ENCODE measurements at regions not wholly inside any gene's neighbourhood (a gene's known extent, or its start where the extent isn't known, plus 50 kb on each side); places are given as distances from the start of the nearest gene placed in this dataset.

DNA sequence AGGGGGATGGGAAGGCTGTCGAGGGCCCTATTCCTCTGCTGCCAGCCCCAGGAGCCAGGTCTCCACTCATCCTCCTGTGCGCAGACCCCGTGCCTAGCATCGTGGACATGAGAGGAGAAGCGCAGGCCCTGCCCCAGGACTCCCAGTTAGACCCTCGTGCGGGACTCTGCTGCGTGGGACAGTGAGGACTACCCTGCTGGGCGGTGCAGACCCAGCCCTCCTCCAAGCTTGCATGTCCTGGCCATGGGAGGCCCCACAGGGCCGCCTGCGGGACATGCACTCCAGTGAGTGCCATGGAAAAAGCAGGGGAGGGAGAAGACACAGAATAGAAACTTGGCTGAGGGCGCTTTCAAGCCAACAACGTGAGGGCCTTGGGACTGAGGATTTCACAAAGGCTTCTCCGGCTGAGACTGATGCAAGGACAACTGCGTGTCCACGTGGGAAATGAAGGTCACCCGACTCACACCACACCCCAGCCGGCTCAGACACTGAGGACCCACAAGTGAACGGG lies 62.6 kb upstream of the IQSEC1 start:
- no peak for ATAC-seq

DNA sequence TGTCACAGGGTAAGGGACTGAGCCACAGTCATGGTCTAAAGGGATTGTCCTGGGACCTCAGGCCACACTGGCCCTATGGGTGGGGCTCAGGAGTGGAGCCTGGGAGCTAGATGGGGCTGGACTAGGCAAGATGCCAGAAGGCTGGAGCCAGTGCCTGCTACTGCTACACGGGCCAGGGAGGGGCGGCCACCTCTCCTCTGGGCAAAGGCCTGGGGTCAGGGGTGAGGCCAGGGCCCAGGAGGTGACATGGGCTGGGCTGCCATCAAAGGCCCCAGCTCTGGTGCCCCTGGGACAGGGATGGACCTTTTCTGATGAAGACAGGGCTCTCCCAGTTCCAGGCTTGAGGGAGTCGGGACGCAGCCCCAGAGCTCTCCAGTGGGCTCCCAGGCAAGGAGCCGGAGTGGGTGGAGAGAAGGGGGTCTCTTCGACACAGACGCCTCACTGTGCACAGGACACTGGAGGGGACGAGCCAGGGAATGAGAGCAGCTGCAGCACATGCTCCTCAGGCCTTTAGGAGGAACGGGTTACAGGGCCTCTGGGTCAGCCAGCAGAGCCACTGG lies 62.1 kb upstream of the IQSEC1 start:
- no peak for ATAC-seq
- 80% methylated on average over 1 of the region's 9 CpGs; no CpG with 5 or more reads in 1 of the 2 donors for WGBS, 2 donors (ENCODE audit: low coverage in 1 of 2)
- Histone ChIP-seq H3K4me3 (no peak overlapping the region), H3K36me3 (no peaks in the 10 kb centered on the region), H3K27ac (no peak overlapping the region), H3K4me1 (no peaks in the 10 kb centered on the region), H3K27me3 (peaks cover 45% of the 10 kb centered on the region), H3K9me3 (no peaks in the 10 kb centered on the region)
- TF ChIP-seq, protein P1, sequence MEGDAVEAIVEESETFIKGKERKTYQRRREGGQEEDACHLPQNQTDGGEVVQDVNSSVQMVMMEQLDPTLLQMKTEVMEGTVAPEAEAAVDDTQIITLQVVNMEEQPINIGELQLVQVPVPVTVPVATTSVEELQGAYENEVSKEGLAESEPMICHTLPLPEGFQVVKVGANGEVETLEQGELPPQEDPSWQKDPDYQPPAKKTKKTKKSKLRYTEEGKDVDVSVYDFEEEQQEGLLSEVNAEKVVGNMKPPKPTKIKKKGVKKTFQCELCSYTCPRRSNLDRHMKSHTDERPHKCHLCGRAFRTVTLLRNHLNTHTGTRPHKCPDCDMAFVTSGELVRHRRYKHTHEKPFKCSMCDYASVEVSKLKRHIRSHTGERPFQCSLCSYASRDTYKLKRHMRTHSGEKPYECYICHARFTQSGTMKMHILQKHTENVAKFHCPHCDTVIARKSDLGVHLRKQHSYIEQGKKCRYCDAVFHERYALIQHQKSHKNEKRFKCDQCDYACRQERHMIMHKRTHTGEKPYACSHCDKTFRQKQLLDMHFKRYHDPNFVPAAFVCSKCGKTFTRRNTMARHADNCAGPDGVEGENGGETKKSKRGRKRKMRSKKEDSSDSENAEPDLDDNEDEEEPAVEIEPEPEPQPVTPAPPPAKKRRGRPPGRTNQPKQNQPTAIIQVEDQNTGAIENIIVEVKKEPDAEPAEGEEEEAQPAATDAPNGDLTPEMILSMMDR (IDR thresholded peaks at IDR 0.05), result no peak
- TF ChIP-seq EP300 (IDR thresholded peaks at IDR 0.05) (no peak), POLR2AphosphoS5 (IDR thresholded peaks at IDR 0.05) (no peak), POLR2A (IDR thresholded peaks at IDR 0.05) (no peak)

More for the DNA sequence above, 62.6 kb upstream of the IQSEC1 start:
- Histone ChIP-seq H3K4me1 (no peaks in the 10 kb centered on the region), H3K27me3 (peaks cover 50% of the 10 kb centered on the region), H3K9me3 (no peaks in the 10 kb centered on the region), H3K27ac (no peak overlapping the region), H3K36me3 (no peaks in the 10 kb centered on the region), H3K4me3 (no peak overlapping the region)
- WGBS, 2 donors (ENCODE audit: low coverage in 1 of 2), result 64 to 66% methylated on average over 4 to 5 of the region's 19 CpGs
- no peak for TF ChIP-seq EP300 (IDR thresholded peaks at IDR 0.05)
- no peak for TF ChIP-seq POLR2A (IDR thresholded peaks at IDR 0.05)
- TF ChIP-seq, protein P1 (IDR thresholded peaks at IDR 0.05), result no peak
- TF ChIP-seq POLR2AphosphoS5 (IDR thresholded peaks at IDR 0.05), result no peak

DNA sequence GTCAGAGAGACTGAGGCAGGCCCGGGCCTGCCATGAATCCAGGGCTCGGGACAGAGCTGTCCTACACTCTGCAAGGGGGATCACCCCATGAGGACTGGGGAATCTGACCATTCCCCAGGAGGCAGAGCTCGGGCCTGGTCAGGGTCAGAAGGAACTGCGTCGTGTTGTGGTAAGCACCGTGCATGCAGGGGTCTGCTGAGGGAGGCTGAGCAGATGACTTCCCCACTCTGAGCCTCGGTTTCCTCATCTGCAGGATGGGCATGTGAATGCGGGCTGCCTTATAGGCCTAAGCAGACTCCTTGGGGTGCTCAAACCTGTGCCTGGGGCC lies 61.6 kb upstream of the IQSEC1 start:
- no CpG with 5 or more reads among the region's 8 CpGs for WGBS, 2 donors (ENCODE audit: low coverage in 1 of 2)
- Histone ChIP-seq H3K27ac (no peak overlapping the region), H3K9me3 (no peaks in the 10 kb centered on the region), H3K27me3 (peaks cover 45% of the 10 kb centered on the region), H3K4me1 (no peaks in the 10 kb centered on the region), H3K36me3 (no peaks in the 10 kb centered on the region), H3K4me3 (no peak overlapping the region)
- ATAC-seq, result no peak
- TF ChIP-seq POLR2A (IDR thresholded peaks at IDR 0.05) (no peak), EP300 (IDR thresholded peaks at IDR 0.05) (no peak), POLR2AphosphoS5 (IDR thresholded peaks at IDR 0.05) (no peak)
- TF ChIP-seq, protein P1 (IDR thresholded peaks at IDR 0.05), result no peak

DNA sequence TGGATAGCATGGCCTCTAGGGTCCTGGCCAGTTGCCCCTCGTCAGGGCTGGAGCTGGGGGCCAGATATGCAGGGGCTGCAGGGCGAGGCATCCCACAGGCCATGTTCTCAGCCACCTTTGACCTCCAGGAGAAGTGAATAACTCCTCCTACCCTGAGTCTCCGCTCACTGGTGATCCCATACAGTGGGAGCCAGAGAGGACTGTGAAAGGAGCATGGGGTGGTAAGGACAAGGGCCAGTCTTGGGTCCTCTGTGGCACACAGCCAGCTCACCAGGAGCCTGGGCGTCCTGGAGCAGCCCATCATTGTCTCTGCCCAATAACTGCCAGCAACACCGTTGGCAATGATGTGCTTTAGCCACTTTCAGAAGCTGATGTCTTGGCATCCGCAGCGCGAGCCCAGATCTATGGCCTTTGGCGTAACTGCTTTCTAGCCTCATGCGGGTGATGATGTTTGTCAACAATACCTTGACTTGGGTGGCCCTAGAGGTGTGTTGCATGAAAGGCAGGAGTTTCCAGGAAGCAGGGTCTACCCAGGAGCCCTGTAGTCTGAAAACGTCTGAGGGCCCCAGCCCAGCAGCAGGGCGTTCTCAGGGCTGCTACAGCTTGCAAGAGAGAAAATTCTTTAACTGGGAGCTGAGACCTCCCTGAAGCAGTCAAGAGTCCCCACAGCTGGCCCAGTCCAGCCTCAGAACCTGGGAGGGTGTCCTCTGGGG lies 61.1 kb upstream of the IQSEC1 start:
- no peaks in the 10 kb centered on the region for H3K9me3 ChIP-seq
- H3K27ac ChIP-seq, result no peak overlapping the region
- 76 to 80% methylated on average over 2 of the region's 12 CpGs for WGBS, 2 donors (ENCODE audit: low coverage in 1 of 2)
- no peaks in the 10 kb centered on the region for H3K4me1 ChIP-seq
- no peak for ATAC-seq
- peaks cover 45% of the 10 kb centered on the region for H3K27me3 ChIP-seq
- H3K36me3 ChIP-seq, result no peaks in the 10 kb centered on the region
- H3K4me3 ChIP-seq, result no peak overlapping the region
- TF ChIP-seq POLR2AphosphoS5 (IDR thresholded peaks at IDR 0.05) (no peak), POLR2A (IDR thresholded peaks at IDR 0.05) (no peak), EP300 (IDR thresholded peaks at IDR 0.05) (no peak)
- TF ChIP-seq, protein P1 (IDR thresholded peaks at IDR 0.05), result no peak

DNA sequence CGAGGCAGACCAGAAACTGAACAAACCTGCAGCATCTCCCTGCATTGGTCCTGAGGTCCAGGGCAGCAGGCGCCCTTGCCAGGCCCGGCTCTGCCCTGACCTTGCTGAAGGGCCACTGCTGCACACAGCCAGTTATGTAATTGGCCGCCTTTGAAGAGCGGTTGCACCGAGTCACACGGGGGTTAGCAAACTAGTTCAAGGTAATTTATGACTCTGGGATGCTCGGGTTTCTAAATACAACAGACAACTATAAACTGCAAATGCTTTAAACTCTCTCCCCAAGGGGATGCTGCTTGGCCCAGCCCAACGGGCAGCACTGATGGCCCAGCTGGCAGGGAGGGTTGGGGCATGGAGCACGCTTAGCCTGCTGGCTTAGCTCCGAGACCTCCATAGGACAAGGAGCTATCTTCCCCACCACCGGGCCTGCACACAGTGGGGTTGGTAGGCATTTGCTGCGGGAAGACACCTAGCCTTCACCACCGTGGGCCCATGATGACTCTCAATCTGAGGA lies 60.3 kb upstream of the IQSEC1 start:
- Histone ChIP-seq H3K9me3 (no peaks in the 10 kb centered on the region), H3K27me3 (peaks cover 44% of the 10 kb centered on the region), H3K36me3 (no peaks in the 10 kb centered on the region), H3K27ac (no peak overlapping the region), H3K4me1 (no peaks in the 10 kb centered on the region), H3K4me3 (no peak overlapping the region)
- ATAC-seq, result no peak
- no peak for TF ChIP-seq POLR2A (IDR thresholded peaks at IDR 0.05)
- TF ChIP-seq POLR2AphosphoS5 (IDR thresholded peaks at IDR 0.05), result no peak
- TF ChIP-seq EP300 (IDR thresholded peaks at IDR 0.05), result no peak
- TF ChIP-seq, protein P1 (IDR thresholded peaks at IDR 0.05), result no peak
- WGBS, 2 donors (ENCODE audit: low coverage in 1 of 2), result 68% methylated on average over 3 of the region's 14 CpGs; no CpG with 5 or more reads in 1 of the 2 donors

All from gastroesophageal sphincter (tissue), 4 donors.